Globus pallidus (tissue), 1 donor: ENCODE measurements at regions not wholly inside any gene's neighbourhood (a gene's known extent, or its start where the extent isn't known, plus 50 kb on each side); places are given as distances from the start of the nearest gene placed in this dataset.
A peak's percentile ranks its signal among the peaks of the same experiment; 100 is the strongest.

Source experiments
- DNase-seq: peaks from one replicate; pipeline ENCODE4 v3.0.0-alpha.2; 2015; ENCODE audit warnings: low spot score

DNA sequence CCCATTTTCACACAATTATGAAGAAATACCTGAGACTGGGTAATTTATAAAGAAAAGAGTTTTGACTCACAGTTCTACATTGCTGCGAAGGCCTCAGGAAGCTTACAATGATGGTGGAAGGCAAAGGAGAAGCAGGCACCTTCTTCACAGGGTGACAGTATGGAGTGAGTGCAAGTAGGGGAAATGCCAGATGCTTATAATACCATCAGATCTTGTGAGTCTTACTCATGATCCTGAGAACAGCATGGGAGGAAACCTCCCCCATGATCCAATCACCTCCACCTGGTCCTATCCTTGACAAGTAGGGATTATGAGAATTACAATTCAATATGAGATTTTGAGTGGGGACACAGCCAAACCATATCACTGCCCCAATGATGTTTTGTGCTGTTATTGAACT, 189.3 kb upstream of the CRY1 start:
- DNase-seq: no peak

DNA sequence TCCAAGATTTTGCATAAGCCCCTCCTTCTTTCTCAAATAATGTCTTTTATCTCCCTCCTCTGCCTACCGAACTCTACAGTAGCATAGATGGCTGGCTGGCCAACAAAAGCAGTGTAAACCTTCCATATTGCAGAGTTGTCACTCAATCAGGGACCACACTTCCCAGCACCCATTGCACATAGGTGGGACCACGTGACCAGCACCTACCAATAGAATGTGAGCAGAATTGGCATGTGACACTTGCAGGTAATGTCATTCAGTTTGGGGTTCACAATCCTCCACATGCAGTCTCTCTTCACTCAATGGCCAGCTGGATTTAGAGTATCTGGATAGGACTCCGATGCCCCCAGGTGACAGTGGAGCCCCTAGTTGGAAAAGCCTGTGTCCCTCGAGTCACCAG, 190.3 kb upstream of the CRY1 start:
- DNase-seq: no peak

DNA sequence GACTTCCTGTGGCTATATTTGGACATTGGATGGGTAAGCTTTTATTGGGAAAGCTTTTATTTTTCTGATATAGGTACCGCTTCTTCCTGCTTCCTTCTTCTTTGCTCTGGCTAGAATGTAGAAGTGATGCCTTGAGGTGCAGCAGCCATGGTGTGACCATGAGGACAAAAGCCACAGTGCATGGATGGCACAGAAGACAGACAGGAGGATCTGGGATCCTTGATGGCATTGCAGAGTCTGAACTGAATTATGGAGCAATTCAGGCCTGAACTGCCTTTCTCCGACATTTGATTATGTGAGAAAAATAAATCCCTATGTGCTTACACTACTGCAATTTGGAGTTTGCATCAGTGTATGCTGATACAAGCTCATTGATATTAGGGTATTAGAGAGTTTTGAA, 191.3 kb upstream of the CRY1 start:
- no peak for DNase-seq

DNA sequence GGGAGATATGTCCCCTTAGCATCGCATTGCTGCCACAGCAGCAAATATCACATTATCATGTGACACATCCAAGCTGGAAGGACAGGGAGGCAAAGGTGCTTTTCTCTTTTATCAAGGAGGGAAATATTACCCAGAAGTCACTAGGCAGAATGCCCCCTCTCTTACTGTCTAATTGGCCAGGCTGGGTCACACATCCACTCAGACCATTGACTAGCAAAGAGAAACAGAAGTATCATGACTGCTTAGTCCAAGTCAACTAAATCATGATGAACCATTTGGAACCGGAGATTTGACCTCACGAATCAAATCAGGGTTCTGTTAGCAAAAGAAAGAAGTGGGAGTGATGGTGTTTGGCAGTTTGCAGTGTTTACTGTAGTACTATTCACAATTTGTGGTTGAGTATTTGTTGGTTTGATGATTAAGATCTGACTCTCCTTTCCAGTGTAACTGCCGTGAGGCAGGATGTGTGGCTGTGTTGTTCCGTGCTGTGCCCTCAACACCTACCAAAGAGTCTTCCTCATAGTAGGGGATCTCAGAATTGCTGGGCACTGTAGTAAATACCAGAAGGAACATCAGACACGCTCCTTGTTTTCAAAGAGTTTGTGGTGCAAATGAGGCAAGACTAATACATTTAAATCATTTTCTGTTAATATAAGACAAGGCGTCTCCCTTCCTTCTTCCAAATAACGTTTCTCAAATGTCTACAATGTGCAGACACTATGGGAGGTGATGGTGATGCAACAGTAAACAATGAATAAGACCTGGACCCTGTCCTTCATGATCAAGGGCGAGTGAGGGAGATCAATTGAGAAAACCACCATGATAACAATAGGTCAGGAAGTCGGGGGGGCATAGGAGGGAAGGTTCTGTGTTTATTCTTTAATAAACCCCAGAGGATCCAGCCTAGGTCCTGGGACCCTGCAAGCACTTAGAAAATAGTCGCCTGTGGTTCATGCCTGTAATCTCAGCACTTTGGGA, 194.4 kb upstream of the CRY1 start:
- DNase-seq: no peak

DNA sequence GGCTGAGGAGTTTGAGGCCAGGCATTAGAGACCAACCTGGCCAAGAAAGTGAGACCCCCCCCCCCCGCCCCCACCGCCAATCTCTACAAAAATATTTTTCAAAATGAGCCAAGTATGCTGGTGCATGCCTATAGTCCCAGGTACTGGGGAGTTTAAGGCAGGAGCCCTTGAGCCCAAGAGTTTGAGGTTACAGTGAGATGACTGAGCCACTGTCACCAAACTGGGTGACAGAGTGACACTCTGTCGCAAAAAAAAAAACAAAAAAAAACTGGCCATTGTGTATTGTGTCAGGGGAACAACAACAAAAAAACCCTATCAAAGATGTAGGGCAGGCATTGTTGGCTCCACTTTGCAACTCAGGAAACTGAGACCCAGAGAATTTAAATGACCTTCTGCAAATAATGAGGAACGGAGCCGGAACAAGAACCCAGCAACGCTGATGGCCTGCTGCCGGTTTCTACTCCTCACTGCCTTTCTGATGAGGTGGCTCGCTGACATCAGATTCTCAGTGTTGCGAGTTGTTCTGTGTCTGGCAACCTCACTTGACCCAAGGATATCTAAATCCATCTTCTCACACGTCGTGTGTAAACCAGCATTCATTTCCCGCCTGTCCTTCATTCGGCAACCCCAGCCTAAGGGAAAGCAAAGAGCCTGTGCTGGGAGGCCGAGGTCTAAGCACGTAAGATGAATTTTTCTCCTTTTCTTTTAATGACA, 195.2 kb upstream of the CRY1 start:
- DNase-seq: no peak

DNA sequence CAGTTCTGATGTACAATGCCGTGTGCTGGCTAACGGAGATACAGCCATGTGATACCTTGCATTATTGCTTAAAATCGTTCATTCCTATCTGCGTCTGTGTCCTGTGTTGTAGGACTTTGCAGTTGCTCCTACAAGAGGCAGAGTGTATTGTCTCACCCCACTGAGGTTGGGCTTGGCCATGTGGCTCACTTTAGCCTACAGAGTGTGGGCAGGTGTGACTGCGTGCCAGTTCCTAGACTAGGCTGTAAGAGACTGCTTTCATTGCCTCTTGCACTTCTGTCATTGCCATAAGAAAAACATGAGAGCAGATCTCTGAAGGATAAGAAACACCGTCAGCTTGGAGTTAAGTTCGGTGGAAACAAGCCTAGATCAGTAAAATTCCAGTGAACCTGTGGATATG, 197.7 kb upstream of the CRY1 start:
- no peak for DNase-seq

DNA sequence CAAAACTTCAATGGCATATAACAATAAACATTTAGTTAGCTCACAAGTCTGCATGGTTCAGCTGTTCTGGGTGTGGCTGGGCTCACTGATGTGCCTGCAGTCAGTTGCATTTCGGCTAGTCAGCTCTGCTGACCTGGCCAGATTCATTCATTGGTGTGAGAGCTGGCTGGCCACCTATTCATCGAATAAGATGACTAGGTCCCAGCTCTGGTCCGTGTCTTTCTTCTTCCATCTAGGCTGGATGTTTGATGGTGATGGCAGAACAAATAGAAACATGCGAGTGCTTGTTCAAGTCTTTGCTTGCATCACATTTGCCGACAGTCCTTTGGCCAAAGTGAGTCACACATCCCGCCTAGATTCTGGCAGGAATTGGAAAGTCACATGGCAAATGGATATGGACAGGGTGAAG, 203.3 kb upstream of the CRY1 start:
- no peak for DNase-seq

DNA sequence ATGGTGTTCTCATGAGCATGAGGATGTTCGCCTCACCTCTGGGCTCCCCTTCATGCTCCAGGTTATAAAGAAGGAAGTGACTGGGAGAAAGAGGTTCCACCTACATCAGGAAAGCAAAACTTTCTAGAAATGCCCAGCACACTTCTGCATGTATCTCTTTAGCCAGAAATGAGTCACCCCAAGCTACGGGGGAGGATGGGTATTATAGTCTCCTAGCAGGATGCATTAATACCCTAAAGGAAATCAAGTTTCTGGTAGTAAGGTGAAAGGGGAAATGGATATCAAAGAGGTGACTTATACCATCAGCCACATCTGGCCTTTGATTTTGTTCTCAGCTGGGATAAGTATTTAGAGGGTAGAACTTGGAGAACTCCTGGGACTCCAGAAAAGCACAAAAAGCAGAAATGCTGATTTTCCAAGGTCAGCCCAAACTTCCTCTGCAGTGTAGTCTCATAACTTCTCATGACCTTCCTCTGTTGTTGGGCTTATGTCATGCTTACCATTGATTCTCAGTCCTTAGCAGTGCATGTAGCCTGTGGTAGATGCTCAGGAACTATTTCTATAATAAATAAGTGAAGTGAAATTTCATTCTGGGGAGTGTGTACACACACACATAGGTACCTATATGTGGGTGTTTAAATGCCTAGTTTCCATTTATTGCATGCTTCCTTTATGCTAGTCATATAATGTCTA, 209.4 kb upstream of the CRY1 start:
- DNase-seq: no peak

DNA sequence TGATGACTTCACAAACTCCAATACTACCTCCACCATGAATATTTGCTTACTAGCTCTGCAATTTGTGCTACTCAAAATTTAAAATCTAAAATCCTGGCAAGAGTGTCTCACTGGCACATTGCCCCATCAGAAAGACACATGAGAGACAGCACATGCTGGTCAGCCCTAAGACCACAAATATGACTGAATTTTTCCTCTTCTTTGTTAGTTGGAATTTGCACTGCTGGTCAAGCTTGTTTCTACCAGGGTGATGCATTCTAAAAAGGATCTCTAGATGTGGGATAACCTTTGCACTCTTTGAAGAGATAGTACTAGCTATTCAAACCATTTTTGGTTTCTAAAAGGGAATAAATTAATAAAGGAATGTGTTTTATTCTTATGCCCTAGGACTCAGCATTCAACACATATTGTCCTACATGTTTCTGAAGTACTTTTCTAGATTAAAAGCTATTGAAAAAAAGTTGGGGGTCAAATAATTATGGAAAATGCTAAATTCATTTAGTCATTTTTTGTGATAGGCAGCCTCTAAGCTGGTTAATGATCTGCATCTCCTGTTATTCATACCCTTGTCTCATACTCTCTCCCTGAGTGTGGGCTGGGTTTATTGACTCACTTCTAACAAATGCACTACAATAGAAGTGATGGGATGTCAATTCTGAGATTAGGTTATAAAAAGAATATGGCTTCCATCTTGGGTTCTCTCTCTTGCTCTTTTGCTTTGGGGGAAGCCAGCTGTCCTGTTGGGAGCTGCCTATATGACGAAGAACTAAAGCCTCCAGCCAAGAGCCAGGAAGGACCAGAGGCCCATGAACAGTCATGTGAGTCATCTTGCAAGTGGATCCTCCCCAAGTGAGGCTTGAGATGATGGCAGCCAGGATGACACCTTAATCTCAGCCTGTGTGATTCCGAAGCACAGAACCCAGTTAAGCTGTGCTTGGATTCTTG, 211.5 kb upstream of the CRY1 start:
- DNase-seq: no peak

DNA sequence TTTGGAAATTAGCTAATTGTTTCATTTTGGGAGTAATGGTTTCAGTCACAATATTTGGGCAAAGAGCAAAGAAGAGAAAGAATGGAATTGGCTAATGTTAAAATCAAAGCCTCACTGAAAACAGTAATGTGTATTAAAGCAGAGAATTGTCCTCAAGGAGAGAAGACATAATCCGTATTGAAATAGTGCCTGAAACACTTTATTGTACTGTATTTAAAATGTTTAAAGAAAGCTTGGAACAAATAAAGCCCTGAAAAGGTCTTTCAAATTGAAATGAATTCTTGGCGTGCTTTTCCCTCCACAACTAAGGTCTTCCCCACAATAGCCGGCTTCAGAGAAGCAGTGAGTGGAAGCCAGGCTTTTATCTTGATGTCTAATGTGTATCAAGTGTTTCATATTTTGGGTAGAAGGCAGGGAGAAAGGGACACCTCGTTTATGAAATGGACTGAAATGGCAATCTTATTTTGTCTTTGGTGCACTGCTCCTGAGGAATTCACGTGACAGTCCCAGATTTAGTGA, 212.9 kb upstream of the CRY1 start:
- no peak for DNase-seq

DNA sequence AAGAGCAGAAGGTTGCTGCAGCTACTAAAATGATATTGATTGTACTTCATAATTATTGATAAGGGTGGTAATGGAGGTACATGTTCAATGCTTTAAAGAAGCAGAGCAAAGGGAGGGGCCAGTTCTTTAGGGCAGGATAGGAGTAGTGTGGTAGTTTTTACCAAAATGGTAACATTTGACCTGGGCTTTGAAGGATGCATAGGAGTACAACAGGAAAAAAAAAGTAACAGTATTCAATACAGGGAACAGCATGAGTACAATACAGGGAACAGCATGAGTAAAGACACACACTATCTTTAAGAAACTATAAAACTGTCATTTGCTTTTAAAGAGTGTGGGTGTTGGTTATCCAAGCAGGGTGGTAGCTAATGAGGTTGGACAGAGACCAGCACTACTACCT, 215.0 kb upstream of the CRY1 start:
- DNase-seq: no peak

DNA sequence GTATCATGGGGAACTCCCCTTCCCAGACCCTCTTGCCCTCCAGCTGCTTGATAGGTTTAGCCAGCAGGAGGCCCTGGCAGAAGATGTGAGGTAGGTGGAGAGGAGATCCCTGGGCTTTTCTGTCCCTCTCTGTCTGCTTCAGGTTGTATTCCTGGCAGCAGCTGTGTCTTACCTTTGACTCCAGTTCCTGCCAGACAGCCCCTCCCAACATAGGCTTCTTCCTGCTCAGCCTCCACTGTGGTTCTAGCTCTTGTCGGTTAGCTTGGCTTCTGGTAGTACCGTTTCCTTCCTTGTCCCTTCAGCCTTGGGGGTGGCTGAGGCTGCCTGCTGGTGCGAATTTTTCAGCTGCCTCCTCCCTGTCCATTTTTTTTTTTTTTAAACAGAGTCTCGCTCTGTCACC, 215.7 kb upstream of the CRY1 start:
- no peak for DNase-seq

DNA sequence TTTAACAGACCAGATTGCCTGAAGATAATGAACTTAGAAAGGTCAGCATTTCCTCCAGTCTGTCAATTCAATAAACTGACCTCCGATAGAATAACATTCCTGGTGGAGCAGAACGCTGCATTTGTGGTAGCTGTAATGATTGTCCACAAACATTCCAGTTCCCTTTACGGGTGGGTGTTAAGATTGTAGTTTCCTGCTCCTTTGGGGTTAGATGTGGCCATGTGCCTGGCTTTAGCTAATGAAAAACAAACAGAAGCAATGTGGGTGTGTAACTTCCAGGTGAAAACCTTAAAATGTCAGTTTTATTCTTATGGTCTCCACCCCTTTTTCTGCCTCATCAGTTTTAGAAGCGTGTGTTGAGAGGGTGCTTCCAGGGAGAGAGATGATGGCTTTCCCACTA, 217.3 kb upstream of the CRY1 start:
- no peak for DNase-seq

DNA sequence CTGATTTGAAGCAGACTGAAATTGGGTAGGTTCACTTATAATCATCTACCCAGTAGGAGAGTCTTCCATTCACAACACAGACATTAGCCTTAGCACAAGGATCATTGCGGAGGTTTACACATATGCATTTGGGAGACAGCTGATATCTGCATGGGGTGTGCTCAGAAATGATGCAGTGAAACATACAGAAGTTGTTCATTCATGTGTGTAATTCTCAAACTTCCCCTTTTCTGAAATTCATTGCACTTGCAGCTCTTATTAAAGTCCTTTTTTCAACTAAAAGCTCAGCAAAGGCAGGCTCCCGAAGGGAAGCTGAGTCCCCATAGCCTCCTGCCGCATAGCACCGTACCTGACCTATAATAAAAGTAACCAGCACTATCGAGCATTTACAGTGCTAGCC, 218.3 kb upstream of the CRY1 start:
- no peak for DNase-seq

DNA sequence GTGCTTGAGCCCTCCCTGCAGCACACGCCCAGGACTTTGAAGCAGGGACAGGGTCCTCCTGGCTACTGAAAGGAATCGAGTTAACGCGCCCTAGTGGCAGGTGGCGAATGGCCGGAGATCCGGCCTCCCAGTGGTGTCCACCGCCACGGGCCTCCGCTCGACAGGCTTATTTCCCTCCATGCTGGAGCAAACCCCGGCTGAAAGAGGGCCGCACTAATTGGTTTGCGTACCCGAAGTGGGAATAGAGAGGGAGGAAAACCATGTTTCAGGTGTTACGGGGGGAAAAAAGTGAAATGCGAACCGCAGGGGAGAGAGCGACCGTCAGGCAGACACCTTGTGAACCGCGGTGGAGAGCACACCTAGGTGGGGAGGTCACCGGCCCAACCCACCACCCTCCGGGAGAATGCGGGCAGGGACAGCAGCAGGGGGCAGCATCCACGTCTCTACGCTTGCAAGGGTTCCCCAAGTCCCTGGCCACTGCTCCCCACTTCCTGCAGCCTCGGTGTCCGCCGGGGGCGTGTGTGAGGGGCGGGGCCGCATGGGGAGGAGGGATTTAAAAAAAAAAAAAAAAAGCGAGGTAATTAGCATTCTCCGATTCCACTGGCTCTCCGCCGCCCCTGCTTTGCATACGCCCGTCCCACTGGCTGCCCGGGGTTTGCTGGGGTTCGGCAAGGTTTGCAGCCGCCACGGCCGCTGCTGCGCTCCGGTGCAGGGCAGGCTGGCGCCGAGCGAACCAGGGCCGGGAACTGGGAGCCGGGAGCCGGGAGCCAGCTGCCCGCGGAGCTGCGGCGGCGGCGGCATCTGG, 224.6 kb upstream of the CRY1 start:
- DNase-seq: peak; percentile 27

DNA sequence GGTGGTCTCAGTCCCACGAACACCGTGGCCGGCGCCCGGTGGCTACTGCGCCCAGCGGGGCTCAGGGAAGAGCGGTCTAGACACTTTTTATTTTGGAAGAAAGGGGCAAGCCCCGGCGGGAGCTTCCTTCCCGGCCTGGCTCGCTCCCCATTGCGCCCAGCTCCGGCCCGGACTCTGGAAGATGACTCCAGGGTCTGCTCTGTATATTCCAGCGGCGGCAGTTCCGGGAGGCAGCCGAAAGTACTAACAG, 225.1 kb upstream of the CRY1 start:
- no peak for DNase-seq

DNA sequence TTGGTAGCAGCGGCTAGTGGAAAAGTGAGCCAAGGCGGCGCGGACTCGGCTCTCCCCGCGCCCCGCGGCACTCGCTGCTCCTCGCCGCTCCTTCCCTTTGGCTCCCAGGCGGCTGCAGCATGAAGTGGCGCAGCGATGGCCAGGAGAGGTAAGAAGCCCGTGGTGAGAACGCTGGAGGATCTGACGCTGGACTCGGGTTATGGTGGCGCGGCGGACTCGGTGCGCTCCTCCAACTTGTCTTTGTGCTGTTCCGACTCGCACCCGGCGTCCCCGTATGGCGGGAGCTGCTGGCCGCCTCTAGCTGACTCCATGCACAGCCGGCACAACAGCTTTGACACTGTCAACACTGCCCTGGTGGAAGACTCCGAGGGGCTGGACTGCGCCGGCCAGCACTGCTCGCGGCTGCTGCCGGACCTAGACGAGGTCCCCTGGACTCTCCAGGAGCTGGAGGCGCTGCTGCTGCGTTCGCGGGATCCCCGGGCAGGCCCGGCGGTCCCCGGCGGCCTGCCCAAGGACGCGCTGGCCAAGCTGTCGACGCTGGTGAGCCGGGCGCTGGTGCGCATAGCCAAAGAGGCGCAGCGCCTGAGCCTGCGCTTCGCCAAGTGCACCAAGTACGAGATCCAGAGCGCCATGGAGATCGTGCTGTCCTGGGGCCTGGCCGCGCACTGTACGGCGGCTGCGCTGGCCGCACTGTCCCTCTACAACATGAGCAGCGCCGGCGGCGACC, 225.6 kb upstream of the CRY1 start:
- DNase-seq: no peak

DNA sequence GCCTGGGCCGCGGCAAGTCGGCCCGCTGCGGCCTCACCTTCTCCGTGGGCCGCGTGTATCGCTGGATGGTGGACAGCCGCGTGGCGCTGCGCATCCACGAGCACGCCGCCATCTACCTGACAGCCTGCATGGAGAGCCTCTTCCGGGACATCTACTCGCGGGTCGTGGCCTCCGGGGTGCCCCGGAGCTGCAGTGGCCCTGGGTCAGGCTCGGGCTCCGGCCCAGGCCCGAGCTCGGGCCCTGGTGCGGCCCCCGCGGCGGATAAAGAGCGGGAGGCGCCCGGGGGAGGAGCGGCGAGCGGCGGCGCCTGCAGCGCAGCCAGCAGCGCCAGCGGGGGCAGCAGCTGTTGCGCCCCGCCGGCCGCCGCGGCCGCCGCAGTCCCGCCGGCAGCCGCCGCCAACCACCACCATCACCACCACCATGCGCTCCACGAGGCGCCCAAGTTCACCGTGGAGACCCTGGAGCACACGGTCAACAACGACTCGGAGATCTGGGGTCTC, 226.2 kb upstream of the CRY1 start:
- no peak for DNase-seq

DNA sequence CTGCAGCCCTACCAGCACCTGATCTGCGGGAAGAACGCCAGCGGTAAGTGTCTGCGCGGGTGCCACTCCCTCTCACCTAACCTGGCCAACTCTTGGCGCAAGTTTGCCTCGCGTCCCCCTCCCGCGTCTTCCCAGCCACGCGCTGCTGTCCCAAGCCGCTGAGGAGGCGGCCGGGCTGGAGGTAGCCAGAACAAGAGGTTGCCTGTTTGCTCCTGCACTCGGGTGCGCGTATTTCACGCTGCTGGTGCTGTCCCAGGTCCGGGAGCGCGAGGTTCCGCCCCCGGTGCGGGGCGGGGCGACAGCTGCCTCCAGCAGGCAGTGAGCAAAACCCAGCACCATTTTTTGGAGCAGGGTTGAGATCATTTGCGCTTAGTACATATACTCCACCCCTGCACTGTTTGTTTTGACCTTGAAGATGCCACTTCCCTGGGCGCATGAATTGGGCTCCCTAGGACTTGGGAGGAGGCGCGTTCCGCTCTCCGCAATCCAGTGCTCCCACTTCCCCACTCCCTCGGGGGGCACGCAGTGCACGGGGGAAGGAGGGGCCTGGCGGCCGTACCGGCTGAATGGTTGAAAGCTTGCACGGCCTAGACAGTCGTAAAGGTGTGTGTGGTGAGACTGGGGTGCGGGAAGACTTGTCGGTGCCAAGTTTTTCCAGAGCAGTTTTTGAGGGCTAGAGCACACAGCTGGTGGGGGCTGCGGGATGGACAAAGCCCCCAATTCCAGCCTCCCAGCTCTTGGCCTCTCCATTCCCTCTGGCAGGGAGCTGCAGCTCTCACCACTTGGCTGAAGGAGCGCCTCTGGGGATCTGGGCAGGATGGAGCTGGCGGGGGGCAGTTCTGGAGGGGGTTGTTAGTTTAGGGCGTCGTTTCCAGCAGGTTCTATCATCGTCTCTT, 226.9 kb upstream of the CRY1 start:
- DNase-seq: no peak
